Right atrium auricular region (tissue), 2 donors: ENCODE measurements at regions not wholly inside any gene's neighbourhood (a gene's known extent, or its start where the extent isn't known, plus 50 kb on each side); places are given as distances from the start of the nearest gene placed in this dataset.
"Not testable (repeated sequence)": the region's sequence is repeated elsewhere in the genome, so short reads cannot be mapped to it uniquely, and the experiment has no call there.

Source experiments
- DNase-seq: peaks from one replicate; pipeline ENCODE4 v3.0.0-alpha.2; 2019; ENCODE audit warnings: low spot score
- H3K27ac ChIP-seq, 2 donors: fragments of 200-600 bp; sonication (generic); 1 replicate in 1 of 2; 2 replicates in 1 of 2; pipeline ENCODE4 v1.5.1; 2016 to 2019
- H3K27me3 ChIP-seq, 2 donors: fragments of 200-600 bp; sonication (generic); one replicate each; pipeline versions ENCODE4 v1.5.1 to v1.6.0; 2017 to 2019
- H3K36me3 ChIP-seq: fragments of 200-600 bp; sonication (generic); one replicate; pipeline ENCODE4 v1.5.1; 2016
- H3K4me1 ChIP-seq, 2 donors: fragments of 200-600 bp; sonication (generic); one replicate each; pipeline versions ENCODE4 v1.5.1 to v1.6.0; 2017 to 2019
- H3K4me3 ChIP-seq, 2 donors: fragments of 200-600 bp; sonication (generic); 1 replicate in 1 of 2; 2 replicates in 1 of 2; pipeline ENCODE4 v1.5.1; 2017 to 2019; ENCODE audit warnings: mild to moderate bottlenecking in 1 of 2, moderate library complexity in 1 of 2
- H3K9me3 ChIP-seq, 2 donors: fragments of 200-600 bp; sonication (generic); one replicate each; pipeline ENCODE4 v1.5.1; 2019
- CTCF ChIP-seq, 2 donors: fragments of 200-600 bp; sonication (generic); IDR thresholded peaks; one replicate each; pipeline ENCODE4 v1.5.1; 2019; ENCODE audit warnings: antibody characterized with exemption in 2 of 2

GRCh38 chrX:127459790-127460189 lies 592.4 kb downstream of the ACTRT1 start:
- no peak overlapping the region for H3K4me3 ChIP-seq
- H3K27me3 ChIP-seq, result no peaks in the 10 kb centered on the region
- no peaks in the 10 kb centered on the region for H3K9me3 ChIP-seq
- H3K36me3 ChIP-seq, result no peaks in the 10 kb centered on the region
- no peaks in the 10 kb centered on the region for H3K4me1 ChIP-seq
- no peak for TF ChIP-seq CTCF (IDR thresholded peaks at IDR 0.05)
- DNase-seq, result no peak
- H3K27ac ChIP-seq, result no peak overlapping the region

GRCh38 chrX:127457161-127457560 lies 595.0 kb downstream of the ACTRT1 start:
- Histone ChIP-seq H3K4me1 (no peaks in the 10 kb centered on the region), H3K4me3 (no peak overlapping the region), H3K36me3 (no peaks in the 10 kb centered on the region), H3K27ac (no peak overlapping the region), H3K9me3 (no peaks in the 10 kb centered on the region), H3K27me3 (no peaks in the 10 kb centered on the region)
- no peak for DNase-seq
- TF ChIP-seq CTCF (IDR thresholded peaks at IDR 0.05), result no peak

DNA sequence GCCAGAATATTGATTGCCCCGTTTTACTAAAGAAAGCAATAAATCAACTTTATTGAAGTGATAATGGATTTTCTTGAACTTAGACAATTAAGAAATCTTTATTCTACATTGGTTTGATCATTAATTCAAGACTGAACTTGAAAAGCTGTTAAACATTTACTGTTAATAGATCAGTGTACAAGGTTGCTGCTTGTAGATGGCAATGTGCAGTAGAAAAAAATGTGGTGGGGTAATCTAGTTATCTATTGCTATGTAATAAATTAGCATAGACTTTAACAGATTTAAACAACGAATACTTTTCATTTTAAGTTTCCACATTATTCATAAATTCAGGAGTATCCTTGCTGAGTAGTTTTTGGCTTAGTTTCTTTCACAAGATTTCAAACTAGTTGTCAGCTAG lies 612.5 kb downstream of the ACTRT1 start:
- H3K27me3 ChIP-seq, result no peaks in the 10 kb centered on the region
- no peaks in the 10 kb centered on the region for H3K9me3 ChIP-seq
- H3K36me3 ChIP-seq, result no peaks in the 10 kb centered on the region
- H3K4me3 ChIP-seq, result no peak overlapping the region
- DNase-seq, result no peak
- H3K4me1 ChIP-seq, result no peaks in the 10 kb centered on the region
- no peak overlapping the region for H3K27ac ChIP-seq
- no peak for TF ChIP-seq CTCF (IDR thresholded peaks at IDR 0.05)

- H3K4me3 ChIP-seq, result no peak overlapping the region
- H3K27ac ChIP-seq, result no peak overlapping the region
- DNase-seq, result no peak
- no peaks in the 10 kb centered on the region for H3K4me1 ChIP-seq
- H3K9me3 ChIP-seq, result peaks cover 0 to 4% of the 10 kb centered on the region in 2 donors
- no peaks in the 10 kb centered on the region for H3K36me3 ChIP-seq
- no peaks in the 10 kb centered on the region for H3K27me3 ChIP-seq
- no peak for TF ChIP-seq CTCF (IDR thresholded peaks at IDR 0.05)
These were observed 586.4 kb downstream of the PRR32 start for GRCh38 chrX:127405946-127406345.

DNA sequence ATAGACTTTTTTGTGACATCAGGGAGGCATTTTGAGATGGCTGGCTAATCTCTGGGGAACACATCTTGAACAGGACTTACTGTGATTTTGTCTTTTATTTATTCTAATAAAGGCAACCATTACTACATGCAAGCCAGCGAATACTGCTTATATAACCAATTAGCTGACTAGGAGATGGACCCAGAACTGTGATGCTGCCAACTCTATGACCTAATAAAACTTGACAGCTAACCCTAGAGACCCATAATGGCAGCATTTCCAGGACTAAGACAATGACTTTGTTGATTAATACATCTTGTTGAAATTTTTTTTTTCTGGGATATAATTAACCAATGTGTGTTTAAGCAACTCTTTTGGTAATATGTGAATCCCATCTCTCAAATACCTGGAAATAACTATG lies 584.6 kb downstream of the PRR32 start:
- peaks cover 0 to 3% of the 10 kb centered on the region in 2 donors for H3K9me3 ChIP-seq
- no peaks in the 10 kb centered on the region for H3K4me1 ChIP-seq
- H3K27me3 ChIP-seq, result no peaks in the 10 kb centered on the region
- no peak for DNase-seq
- no peak overlapping the region for H3K4me3 ChIP-seq
- no peak overlapping the region for H3K27ac ChIP-seq
- TF ChIP-seq CTCF (IDR thresholded peaks at IDR 0.05), result no peak
- H3K36me3 ChIP-seq, result no peaks in the 10 kb centered on the region

DNA sequence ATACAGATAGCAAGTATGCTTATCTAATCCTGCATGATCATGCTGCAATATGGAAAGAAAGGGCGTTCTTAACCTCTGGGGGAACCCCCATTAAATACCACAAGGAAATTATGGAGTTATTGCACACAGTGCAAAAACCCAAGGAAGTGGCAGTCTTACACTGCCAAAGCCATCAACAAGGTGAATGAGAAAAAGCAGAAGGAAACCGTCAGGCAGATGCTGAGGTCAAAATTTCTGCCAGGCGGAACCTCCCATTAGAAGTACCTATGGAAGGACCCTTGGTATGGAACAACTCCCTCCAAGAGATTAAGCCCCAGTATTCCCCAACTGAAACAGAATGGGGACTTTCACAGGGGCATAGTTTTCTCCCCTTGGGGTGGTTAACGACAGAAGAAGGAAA lies 580.7 kb downstream of the PRR32 start:
- DNase-seq, H3K4me3 ChIP-seq, H3K27ac ChIP-seq, H3K9me3 ChIP-seq, H3K4me1 ChIP-seq, H3K36me3 ChIP-seq, H3K27me3 ChIP-seq: not testable (repeated sequence)
